Left cardiac atrium (tissue), 4 donors: ENCODE measurements at regions not wholly inside any gene's neighbourhood (a gene's known extent, or its start where the extent isn't known, plus 50 kb on each side); places are given as distances from the start of the nearest gene placed in this dataset.

Source experiments
- ATAC-seq, 2 donors: fragments of 200-7000 bp; cut with Tn5 transposase; one replicate each; pipeline ENCODE4 v1.9.1; 2020; ENCODE audit warnings: mild to moderate bottlenecking in 2 of 2, moderate library complexity in 2 of 2
- DNase-seq: peaks from one replicate; pipeline ENCODE4 v3.0.0-alpha.2; 2020
- intact Hi-C, 2 donors: fragments of 100-400 bp; cut with DNase I; formaldehyde crosslinking; loops; one replicate each; pipeline versions ENCODE4 v1.14.1 to v1.15.1; 2022 to 2023
- donor health status: DM: no; HTN: yes; CAD: no.
- donor health status: DM: no; HTN: yes; CAD: no; lungs with severe emphysema.
- donor health status: DM: yes; HTN: yes; CAD: no.
- donor health status: Dilated cardiomyopathy.

- intact Hi-C loops, result no loop called here
- DNase-seq, result no peak
These were observed 85.1 kb upstream of the ADAD1 start for GRCh38 chr4:122293374-122294365.

DNA sequence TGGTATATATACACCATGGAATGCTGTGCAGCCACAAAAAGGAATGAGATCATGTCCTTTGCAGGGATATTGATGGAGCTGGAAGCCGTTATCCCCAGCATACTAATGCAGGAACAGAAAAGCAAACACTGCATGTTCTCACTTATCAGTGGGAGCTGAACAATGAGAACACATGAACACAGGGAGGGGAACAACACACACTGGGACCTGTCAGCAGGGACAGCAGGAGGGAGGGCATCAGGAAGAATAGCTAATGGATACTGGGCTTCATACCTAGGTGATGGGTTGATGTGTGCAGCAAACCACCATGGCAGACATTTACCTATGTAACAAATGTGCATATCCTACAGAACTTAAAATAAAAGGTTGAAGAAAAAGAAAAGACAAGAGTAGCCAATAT is 81.1 kb upstream of the ADAD1 start:
- no peak for ATAC-seq
- intact Hi-C loops, result no loop called here
- no peak for DNase-seq

More at GRCh38 chr4:122293374-122294365, 85.1 kb upstream of the ADAD1 start:
- peak in 1 of 2 donors; percentile 54 for ATAC-seq

DNA sequence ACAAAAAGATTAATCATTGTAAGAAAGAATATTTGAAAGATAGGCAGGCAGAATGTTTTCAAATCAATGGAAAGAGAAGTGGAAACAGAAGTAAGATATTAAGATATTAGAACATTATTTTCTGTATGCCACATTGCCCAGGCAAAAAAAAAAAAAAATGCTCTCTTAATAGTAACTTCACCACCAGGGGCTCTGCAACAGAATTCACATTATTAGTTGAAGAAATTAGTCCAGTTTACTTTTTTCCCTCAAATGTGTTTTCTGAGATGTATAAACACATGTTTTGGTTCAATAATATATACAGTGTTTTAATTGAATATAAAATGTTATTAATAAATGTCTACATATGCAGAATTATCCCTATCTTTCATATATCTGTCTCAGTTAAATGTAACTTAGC is 78.0 kb upstream of the ADAD1 start:
- ATAC-seq (no peak), DNase-seq (no peak)
- intact Hi-C loops, result no loop called here

GRCh38 chr4:122305853-122306252 is 73.0 kb upstream of the ADAD1 start:
- ATAC-seq (no peak), DNase-seq (no peak)
- intact Hi-C loops, result no loop called here

DNA sequence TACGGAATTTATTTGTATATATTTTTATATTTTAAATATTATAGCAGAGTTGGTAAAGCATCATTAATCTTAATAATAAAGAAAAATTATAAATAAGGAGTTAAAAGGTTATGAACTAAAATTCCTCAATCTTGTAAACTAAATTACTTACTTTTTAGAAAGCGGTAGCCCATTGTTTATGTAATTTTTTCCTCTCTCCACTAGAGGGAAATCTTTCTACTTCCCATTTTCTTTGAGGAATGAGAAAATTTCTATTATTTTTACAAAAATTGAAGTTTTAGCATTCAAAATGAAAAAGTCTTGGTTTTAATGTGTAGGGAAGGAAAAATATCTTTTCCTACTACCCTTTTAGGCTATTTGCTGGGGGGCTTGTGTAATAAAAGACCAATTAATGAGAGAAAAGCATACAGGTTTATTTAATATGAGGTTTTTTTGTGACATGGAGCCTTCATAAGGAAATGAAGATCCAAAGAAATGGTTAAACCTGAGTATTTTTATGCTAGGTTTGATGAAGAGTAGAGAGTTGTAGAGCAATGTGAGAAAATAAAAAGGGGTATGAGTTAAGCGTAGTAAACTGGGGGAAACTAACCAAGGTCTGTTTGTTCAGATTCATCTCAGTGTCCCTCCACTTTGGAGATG is 68.7 kb upstream of the ADAD1 start:
- intact Hi-C loops, result no loop called here
- DNase-seq (no peak), ATAC-seq (no peak)

DNA sequence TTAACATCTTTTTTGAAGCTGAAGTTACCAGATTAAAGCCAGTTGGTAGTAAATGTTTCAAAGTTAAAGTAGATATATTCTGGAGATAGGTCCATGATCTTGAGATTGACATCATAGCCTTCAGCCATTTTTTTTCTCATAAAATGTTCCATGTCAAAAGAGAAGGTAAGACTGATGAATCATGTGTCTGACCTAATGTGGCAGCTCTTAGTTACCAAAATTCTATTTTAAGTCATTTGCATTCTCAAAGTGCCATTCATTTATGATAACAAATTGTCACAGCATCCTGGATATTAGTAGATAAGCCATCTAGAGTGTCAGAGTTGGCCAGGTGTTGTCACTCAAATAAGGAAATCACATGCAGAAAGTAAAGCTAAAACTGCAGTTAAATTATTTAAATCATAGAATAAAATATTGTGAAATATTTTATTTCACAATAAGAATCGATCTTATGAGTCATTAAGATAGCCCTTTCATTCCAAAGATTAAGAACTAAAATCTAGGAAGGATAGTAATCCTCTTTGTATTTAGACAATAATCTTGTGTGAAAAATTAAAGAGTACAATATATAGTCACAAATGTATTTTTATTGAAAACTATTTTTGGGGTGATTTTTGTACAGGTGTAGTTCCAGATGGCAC is 65.7 kb upstream of the ADAD1 start:
- ATAC-seq (no peak), DNase-seq (no peak)
- intact Hi-C loops, result no loop called here

DNA sequence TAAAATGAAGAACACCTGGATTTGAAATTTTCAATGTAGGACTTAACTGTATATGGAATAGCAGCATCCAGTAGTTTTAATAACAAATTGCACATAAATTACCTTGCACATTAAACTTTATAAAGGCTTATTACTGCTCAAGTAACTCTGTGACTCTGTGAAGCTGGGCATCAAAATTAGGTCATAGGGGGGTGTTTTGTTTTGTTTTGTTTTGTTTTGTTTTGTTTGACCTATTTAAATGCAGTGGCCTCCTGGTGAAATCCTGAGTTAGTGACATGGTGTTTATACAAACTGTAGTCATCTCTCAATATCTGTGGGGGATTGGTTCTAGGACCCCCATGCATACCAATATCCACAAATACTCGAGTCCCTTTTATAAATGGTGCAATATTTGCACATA is 51.9 kb upstream of the ADAD1 start:
- DNase-seq (no peak), ATAC-seq (no peak)
- intact Hi-C loops, result no loop called here

- ATAC-seq, result no peak
- no peak for DNase-seq
- intact Hi-C loops, result no loop called here
These were observed 49.9 kb upstream of the ADAD1 start for GRCh38 chr4:122328893-122329292.
